ENCODE measurements at regions not wholly inside any gene's neighbourhood (a gene's known extent, or its start where the extent isn't known, plus 50 kb on each side); places are given as distances from the start of the nearest gene placed in this dataset.

DNA sequence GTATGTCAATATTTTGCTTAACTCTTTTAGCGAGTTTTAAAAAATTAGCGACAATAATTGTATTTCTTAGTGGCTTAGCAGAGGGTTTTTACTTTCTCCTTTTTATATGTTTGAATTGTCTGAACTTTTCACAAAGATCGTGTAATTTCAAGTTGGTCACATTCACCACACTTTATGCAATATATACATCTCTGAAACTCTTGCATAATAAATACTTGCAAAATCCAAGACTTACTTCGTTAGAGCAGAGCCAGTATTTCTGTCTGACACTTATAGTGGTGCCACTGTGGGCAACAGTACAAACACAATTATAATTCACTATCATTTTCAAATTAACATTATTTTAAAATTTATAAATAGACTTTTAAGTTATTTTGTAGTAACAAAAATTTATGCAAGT lies 62.0 kb downstream of the SUCNR1 start:
- DNase-seq, result no peak

DNA sequence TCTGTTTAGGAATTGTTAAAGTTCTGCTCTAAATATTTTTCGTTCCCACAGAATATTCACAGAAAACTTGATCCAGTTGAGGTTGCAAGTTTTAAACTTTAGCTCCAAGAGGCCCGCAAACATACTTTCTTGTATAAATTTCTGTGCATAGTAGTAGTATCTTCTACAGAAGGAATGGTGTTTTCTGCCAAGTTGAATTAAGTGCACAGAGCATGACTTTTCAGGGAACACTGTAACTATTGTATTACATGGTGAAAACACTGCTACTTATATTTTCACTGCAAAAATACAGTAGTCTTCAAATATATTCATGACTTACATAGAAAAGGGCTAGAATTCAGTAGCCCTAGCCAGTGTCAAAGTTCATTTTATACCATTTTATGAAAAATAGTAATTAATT lies 67.0 kb downstream of the SUCNR1 start:
- DNase-seq, result no peak

DNA sequence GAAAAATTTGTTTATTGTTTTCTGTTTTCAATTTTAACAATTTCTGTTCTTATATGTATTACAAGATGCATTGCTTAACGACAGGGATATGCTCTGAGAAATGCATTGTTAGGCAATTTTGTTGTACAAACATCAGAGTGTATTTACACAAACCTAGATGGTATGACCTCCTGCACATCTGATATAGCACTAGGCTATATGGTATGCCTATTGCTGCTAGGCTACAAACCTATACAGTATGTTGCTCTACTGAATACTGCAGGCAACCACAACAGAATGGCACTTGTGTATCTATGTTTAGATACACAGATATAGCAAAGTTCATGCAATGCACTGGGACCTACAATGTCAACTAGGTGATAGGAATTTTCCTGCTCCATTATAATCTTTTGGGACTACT lies 70.1 kb downstream of the SUCNR1 start:
- DNase-seq, result no peak

DNA sequence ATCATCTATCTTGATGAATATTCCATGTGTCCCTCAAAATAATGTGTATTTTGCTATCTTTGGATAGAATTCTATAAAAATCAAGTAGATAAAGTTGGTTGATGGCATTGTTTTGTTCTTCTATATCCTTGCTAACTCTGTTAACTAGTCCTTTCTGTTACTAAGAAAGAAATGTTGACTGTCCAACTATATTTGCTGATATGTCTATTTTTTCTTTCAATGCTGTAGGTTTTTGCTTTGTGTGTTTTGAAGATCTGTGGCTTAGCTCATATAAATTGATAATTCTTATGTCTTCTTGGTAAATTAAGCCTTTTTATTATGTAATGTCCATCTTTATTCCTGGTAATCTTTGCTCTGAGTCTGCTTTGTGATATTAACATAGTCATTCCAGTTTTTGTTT lies 70.9 kb downstream of the SUCNR1 start:
- DNase-seq, result no peak

DNA sequence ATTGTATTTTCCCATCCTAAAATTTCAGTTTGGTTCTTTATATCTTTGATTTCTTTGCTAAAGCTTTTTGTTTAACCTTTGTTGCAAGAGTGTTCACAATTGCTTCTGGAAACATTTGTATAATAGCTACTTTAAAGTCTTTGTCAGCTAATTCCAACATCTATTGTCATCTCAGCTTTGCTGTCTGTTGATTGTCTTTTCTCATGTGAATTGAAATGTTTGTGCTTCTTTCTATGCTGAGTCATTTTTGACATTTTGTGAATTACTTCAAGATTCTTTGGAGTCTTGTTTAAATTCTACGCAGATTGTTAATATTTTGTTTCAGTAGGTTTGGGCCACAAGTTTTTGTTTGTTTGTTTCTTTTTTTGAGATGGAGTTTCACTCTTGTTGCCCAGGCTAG lies 73.2 kb downstream of the SUCNR1 start:
- DNase-seq, result no peak

DNA sequence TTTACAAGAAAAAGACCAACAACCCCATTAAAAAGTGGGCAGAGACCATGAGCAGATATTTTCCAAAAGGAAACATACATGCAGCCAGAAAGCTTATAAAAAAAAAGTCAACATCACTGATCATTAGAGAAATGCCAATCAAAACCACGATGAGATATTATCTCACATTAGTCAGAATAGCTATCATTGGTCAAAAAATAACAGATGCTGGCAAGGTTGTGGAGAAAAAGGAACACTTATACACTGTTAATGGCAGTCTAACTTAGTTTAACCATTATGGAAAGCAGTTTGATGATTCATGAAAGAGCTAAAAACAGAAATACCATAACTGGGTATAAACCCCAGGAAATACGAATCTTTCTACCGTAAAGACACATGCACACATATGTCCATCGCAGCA lies 76.3 kb downstream of the SUCNR1 start:
- DNase-seq, result no peak

DNA sequence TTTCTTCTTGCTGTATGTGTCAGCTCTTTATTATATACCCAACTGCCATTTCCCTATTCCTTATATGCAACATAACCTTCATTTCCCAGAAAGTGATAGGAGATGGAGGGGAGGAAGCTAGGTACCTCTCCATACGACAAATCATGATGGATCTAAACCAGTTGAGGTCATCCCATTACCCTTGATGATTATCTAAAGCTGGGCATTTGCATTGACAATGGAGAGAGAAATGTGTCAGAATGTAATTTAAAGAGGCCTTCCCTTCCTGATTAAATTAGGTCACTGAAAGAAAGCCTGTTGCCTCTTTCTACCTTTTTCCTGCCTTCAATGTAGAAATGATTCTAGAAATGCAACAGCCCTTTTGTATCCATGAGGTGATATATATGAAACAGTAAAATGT lies 81.9 kb downstream of the SUCNR1 start:
- no peak for DNase-seq

DNA sequence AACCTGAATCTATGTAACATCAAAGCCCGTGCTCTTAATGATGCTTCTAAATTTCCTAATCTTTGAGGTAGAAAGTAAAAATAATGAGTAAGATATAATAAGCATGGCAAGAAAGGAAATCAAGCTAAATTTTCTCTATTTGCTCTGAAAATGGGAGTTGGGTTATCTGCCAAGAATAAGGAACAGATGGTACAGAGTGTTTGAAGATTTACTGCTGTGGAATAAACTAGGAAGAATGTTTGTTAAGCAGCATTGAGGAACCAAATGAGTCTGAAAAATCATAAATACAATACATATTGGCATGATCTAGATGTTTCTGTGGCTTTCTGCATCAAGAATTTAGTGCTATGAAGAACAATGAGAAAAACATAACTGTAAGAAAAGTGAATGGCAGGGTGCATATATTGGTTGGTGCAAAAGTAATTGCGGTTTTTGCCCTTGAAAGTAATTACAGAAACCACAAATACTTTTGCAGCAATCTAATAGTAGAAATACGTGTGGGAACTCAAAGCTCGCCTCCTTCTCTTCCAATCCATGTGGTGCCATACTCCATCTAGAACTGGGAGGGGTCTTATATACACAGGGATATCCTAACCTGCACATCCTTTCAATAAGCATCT lies 87.6 kb downstream of the SUCNR1 start:
- DNase-seq, result no peak

DNA sequence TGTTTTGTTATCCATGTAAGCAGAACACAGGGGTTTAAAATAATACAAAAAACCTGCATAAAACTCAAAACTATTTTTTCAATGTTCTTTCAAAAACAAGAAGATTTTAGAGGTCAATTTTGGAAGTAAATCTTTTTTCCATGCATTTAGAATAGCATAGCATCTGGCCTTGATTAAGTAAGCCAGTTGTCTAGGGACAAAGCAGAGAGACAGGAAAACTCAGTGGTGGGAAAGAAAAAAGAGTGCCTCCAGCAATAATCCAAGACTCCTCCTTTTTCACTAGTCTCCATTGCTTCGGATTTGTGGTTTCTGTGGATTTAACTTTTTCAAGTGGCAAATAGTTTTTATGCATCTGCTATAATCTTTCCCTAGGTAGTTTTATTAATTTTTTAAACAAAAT lies 88.9 kb downstream of the SUCNR1 start:
- no peak for DNase-seq

DNA sequence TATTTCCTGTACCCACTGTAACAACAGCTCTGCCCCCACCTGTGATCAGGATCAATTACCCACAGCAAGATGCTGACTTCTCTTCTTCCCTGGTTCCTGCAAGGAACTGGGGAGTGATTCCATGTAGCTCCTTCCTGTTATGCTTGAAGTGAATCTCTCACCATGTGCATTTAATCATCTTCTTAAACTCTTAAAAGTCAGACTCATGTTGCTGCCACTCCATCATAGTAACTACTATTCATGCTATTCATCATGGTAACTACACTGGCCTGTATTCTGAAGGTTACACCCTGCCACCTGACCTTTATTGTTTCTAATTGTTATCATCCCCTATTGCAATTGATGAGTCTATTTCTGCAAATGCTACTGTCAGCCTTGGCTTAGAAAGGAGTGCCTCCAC lies 89.5 kb downstream of the SUCNR1 start:
- no peak for DNase-seq

DNA sequence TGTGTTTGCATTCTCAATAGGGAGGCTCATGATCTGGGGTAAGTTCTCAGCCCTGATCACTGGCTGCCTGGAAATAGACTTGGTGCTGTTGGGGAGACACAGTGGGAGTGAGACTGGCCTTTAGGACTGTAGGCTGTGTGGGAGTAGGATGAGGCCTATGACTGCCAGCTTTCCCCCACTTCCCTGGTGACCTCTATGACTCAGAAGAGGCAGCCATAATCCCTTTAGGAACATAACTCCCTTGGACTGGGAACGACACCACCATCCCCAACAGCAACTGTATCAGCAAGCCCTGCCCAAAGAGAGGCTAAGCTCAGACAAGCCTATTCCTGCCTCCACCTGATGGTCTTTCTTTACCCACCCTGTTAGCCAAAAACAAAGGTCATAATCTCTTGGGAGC lies 91.3 kb downstream of the SUCNR1 start:
- no peak for DNase-seq

DNA sequence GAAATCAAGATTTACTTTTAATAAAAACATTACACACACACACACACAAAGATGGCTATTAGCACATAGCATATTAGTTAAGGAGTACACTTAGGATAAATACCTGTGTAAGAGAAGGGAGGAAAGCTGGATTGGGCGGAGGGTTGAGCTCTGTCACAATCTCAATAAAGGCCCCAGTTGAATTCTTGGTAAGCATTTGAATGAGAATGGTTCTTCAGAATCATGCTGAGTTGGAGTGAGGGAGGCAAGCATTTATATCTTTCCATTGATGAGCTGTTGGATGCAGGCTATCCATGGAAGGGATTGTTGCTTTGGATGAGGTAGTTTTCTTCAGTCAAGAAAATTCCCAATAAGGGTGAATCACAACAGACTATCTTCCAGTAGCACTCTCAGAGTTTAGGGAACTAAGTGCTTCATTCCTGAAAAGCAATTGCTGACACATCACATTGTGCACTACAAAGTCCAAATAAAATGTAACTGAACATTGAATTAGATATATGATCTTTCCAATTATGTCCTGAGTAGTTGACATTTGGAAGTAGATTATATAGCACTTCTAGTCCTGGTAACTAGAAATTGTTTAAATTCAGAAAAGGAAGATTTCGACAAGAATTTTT lies 95.7 kb downstream of the SUCNR1 start:
- no peak for DNase-seq

DNA sequence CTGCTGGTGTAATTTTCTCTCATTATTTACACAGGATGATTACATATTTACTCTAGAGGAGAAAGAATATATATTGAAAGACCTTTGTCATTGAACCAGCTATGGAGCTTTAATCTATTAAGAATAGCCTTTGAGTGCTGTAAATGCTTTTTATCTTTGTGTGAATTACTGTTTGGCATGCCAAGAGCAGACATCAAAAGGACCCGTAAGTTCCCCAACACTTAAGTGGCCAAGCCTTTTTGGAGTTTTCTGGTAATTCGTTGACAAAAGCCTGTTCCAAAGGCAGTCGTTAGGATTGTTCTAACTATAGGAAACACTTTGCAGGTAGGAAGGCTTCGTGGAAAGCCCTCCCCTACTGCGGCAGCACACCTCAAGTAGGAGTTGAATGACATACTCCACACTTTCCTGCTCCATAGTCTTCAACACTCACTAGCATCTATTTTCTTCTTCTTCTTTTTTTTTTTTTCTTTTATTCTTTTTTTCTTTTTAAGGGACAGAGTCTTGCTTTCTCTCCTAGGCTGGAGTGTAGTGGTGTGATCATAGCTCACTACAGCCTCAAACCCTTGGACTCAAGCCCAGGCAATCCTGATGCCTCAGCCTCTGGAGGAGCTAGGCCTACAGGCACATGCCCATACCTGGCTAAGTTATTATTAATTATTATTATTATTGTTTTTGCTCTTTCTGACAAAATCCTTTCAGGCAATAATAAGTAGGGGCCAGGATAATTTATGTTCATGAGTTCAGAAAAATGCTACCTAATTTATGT lies 98.6 kb downstream of the SUCNR1 start:
- DNase-seq, result no peak

DNA sequence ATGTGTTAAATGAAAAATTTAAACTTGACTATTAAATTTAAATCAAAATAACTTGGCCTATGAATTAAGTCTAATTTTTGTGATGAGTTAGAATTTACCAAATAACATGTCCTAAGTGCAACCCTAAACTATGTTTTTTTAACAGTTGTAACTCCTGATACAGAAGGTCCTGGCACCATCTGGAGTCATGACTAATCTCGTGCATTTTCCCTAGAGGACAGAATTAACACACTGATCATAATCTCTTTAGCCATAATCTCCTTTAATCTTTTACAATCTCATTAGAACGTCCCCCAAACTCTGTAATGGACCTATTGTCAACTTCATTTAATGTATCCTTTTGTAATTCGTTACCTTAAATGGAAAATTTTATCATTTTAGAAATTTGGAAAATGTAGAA lies 100.6 kb downstream of the SUCNR1 start:
- no peak for DNase-seq

DNA sequence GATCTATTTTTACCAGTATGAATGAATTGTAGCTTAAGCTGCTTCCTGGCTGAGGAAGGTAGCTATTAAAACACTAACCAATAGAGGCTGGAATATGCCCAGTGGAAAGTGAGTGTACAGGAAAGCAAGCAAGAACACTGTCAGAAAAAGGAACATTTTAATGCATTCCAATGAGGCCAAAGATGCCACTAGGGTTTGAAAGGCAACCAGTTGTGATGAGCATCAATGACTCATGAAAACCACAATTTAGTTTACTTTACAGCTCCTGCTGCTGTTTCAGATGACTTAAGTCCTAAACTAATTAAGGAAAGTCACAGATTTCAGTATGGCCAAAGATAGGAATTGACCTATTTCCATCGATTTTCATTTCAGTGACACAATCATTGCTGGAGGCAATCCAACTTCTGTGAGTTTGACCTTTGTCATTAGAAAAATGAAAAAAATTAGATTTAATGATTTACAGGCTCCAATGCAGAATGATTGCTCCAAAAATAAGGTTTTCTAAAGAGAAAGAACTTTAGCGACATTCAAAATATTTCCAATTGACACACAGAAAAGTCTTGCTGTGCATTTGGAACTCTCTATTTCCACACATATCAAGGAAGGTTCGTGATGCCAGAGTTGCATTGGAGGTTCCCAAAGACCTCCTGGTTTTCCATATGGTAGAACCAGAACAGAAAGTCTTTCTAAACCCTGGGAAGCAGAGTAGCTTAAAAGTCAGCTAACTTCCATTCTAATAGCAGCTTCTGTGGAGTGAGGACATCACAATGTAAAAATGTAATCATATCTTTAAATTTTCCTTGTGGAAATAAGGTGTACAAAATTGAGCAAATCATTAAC lies 103.0 kb downstream of the SUCNR1 start:
- DNase-seq, result no peak

DNA sequence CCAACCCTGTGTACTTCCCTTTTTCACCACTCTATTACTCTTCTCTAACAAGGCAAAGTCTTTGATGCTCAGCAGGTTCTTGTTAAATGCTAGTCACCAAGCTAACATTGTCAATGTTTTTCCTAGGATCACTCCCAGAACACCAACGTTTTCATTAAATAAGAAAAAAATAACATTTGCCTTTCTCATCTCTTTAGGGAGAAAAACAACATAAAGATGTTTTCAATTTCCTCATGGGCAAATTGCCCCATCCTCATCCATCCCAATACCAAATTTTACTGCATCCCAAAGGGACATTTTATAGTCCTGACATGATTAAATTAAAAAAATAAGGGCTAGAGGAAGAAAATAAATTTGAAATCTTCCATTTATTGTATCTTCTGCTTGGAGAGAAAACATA lies 106.5 kb downstream of the SUCNR1 start:
- DNase-seq, result no peak

DNA sequence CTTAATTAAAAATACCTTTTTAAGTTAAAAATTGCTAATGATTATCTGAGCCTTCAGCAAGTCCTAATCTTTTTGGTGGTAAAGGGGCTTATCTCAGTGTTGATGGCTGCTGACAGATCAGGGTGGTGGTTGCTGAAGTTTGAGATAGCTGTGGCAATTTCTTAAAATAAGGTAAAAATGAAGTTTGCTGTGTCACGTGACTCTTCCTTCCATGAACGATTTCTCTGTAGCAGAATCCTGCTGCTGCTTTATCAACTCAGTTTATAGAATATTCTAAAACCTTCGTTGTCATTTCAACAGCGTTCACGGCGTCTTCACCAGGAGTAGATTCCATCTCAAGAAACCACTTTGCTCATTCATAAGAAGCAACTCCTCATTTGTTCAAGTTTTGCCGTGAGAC lies 110.1 kb downstream of the SUCNR1 start:
- no peak for DNase-seq

DNA sequence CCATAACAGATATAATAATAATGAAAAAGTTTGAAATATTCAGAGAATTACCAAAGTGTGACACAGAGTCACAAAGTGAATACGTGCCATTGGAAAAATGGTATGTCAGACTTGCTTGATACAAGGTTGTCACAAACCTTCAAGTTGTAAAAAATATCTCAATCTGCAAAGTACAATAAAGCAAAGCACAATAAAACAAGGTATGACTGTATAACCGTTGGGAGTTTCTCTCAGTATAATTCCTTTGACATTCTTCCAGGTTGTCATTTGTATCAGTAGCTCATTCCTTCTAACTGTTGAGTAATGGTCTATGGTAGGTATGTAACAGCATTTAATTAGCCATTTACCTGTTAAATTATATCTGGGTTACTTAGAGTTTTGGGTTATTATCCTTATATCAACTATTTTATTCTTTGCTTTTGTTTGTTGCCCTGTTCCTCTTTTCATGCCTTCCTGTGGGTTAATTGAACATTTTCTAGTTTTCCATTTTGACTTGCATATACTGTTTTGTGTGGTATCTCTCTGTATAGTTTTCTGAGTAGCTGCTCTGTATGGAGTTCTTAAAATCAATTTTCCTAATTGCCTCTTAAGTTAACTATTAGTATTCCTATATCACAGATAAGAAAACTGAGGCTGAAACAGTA lies 112.5 kb downstream of the SUCNR1 start:
- DNase-seq, result no peak

DNA sequence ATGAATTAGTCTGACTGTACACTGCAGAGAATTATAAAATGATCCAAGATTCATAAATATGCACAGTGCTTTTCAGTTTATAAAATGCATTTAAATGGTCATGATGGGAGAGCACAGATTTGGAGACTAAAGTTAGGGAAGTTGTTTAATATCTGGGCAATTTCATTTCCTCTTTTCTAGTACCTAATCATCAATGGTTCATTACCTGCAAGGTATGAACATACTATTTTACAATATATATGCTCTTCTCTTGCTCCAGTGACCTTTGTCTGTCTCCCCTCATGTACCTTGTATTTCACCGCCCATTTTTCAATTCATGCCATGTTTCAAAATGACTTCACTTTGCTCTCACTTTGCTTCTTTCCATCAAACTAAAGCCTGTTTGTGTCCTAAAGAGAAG lies 114.5 kb downstream of the SUCNR1 start:
- DNase-seq, result no peak

DNA sequence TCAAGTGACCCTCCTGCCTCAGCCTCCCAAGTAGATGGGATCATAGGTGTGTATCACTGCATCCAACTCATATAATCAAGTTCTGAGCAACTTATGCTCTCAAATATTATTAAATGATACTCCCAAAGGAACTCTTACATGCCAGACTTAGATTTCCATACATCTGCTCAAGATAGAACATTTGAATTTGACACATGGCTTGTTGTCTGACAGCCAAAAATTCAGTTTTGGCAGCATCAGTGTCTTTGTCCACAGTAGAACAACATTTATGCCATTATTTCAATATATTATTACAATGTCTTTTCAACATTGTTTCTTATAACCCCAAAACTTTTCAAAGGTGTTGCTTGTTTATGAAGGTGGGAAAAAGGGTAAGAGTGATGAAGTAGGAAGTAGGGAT lies 116.2 kb downstream of the SUCNR1 start:
- DNase-seq, result no peak

DNA sequence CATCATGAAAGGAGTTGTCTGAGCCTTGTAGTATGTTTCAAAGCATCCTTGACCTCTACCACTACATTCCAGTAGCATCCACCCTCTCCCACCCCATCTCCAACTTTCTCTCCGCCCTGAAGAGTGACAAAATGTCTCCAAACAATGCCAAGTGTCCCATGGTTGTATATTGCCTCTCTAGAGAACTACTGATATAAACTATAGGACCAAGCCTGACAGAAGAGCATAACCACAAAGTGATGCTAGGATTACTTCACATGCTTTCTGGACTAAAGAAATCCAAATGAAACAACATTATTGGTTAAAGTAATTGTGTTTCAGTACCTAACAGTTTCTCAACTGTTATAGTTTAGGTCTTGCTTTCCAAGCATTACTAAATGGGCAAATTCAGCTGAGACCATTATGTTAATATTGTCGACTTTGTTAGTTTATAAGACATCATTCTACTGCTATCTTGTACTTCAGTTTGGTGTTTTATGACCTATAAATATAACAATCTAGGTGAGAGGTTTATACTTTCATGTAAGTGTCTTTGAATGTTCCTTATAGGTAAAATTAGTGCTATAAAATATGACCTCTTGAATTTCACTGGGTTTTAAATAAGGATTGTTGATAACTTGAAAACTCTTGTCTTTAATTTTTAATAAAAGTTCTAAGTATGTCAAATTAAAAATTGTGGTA lies 117.4 kb downstream of the SUCNR1 start:
- no peak for DNase-seq
